Liver (tissue), 3 donors: ENCODE measurements at regions not wholly inside any gene's neighbourhood (a gene's known extent, or its start where the extent isn't known, plus 50 kb on each side); places are given as distances from the start of the nearest gene placed in this dataset.

Experiments used
- EGR1 ChIP-seq, 2 donors: IDR thresholded peaks; 2 replicates each; pipeline ENCODE4 v1.6.1; 2016 to 2018; ENCODE audit warnings: antibody characterized with exemption in 2 of 2, low read depth in 2 of 2
- FOXA1 ChIP-seq: IDR thresholded peaks from 2 replicates; pipeline ENCODE4 v1.6.1; 2016; ENCODE audit warnings: antibody characterized with exemption
- GABPA ChIP-seq, 2 donors: IDR thresholded peaks in 1 of 2; conservative IDR thresholded peaks in 1 of 2; 2 replicates each; pipeline ENCODE4 v1.6.1; 2016; ENCODE audit warnings: antibody characterized with exemption in 2 of 2, mild to moderate bottlenecking in 1 of 2, moderate library complexity in 1 of 2
- JUND ChIP-seq, 2 donors: IDR thresholded peaks; 2 replicates each; pipeline ENCODE4 v1.6.1; 2016; ENCODE audit warnings: antibody characterized with exemption in 2 of 2
- RAD21 ChIP-seq, 2 donors: IDR thresholded peaks; 2 replicates each; pipeline ENCODE4 v1.6.1; 2016; ENCODE audit warnings: antibody characterized with exemption in 2 of 2, mild to moderate bottlenecking in 2 of 2
- RXRA ChIP-seq, 2 donors: IDR thresholded peaks; 2 replicates each; pipeline ENCODE4 v1.6.1; 2017 to 2018; ENCODE audit warnings: antibody characterized with exemption in 2 of 2, mild to moderate bottlenecking in 1 of 2
- SP1 ChIP-seq: IDR thresholded peaks from 2 replicates; pipeline ENCODE4 v1.6.1; 2018; ENCODE audit warnings: antibody characterized with exemption, mild to moderate bottlenecking
- YY1 ChIP-seq: IDR thresholded peaks from 2 replicates; pipeline ENCODE4 v1.6.1; 2016; ENCODE audit warnings: antibody characterized with exemption, mild to moderate bottlenecking
- TF ChIP-seq, protein P1 (sequence below): fragments of 150-350 bp; IDR thresholded peaks from 2 replicates; pipeline ENCODE4 v1.5.1; 2017; ENCODE audit warnings: improper control_type of control experiment, low read depth, low read length; ENCODE audit not compliant: missing input control
- TF ChIP-seq, protein P2 (sequence below): IDR thresholded peaks from 2 replicates; pipeline ENCODE4 v1.6.1; 2016; ENCODE audit warnings: antibody characterized with exemption
- TF ChIP-seq, protein P3 (sequence below): IDR thresholded peaks from 2 replicates; pipeline ENCODE4 v1.6.1; 2016; ENCODE audit warnings: antibody characterized with exemption
- TF ChIP-seq, protein P4 (sequence below): IDR thresholded peaks from 2 replicates; pipeline ENCODE4 v1.6.1; 2016; ENCODE audit warnings: antibody characterized with exemption
- TF ChIP-seq, protein P5 (sequence below): IDR thresholded peaks from 2 replicates; pipeline ENCODE4 v1.6.1; 2016; ENCODE audit warnings: antibody characterized with exemption, mild to moderate bottlenecking
- donor health status: healthy.
- donor health status: healthy.

DNA sequence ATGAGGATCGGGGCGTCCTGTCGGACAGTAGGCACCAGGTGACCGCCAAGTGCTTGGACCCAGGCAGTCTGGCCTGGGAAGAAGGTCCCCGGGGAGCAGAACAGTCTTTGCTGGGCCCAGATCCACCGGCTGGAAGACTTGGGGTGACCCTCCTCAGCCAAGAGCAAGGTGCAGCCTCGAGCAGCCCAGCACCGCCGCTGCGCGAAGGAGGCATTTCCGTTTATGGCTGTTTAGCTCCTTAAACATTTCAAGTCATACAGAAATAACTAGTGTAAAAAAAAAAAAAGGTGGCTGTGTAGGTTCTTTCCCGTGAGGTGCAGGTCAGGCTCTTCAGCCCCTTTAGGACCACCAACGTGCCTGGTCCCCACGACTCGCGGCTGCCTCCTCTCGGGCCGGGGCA, 370.2 kb downstream of the CMPK2 start:
- TF ChIP-seq, protein P1, sequence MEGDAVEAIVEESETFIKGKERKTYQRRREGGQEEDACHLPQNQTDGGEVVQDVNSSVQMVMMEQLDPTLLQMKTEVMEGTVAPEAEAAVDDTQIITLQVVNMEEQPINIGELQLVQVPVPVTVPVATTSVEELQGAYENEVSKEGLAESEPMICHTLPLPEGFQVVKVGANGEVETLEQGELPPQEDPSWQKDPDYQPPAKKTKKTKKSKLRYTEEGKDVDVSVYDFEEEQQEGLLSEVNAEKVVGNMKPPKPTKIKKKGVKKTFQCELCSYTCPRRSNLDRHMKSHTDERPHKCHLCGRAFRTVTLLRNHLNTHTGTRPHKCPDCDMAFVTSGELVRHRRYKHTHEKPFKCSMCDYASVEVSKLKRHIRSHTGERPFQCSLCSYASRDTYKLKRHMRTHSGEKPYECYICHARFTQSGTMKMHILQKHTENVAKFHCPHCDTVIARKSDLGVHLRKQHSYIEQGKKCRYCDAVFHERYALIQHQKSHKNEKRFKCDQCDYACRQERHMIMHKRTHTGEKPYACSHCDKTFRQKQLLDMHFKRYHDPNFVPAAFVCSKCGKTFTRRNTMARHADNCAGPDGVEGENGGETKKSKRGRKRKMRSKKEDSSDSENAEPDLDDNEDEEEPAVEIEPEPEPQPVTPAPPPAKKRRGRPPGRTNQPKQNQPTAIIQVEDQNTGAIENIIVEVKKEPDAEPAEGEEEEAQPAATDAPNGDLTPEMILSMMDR = no peak
- TF ChIP-seq RAD21 (IDR thresholded peaks at IDR 0.05) (no peak), FOXA1 (no peak), SP1 (no peak), EGR1 (IDR thresholded peaks at IDR 0.05; ENCODE audit: low read depth in 2 of 2) (no peak), JUND (IDR thresholded peaks at IDR 0.05) (no peak), GABPA (IDR thresholded peaks at IDR 0.05 in 1 of 2, conservative IDR thresholded peaks at IDR 0.05 in 1 of 2) (no peak), YY1 (no peak), RXRA (IDR thresholded peaks at IDR 0.05) (no peak)
- TF ChIP-seq, protein P2, sequence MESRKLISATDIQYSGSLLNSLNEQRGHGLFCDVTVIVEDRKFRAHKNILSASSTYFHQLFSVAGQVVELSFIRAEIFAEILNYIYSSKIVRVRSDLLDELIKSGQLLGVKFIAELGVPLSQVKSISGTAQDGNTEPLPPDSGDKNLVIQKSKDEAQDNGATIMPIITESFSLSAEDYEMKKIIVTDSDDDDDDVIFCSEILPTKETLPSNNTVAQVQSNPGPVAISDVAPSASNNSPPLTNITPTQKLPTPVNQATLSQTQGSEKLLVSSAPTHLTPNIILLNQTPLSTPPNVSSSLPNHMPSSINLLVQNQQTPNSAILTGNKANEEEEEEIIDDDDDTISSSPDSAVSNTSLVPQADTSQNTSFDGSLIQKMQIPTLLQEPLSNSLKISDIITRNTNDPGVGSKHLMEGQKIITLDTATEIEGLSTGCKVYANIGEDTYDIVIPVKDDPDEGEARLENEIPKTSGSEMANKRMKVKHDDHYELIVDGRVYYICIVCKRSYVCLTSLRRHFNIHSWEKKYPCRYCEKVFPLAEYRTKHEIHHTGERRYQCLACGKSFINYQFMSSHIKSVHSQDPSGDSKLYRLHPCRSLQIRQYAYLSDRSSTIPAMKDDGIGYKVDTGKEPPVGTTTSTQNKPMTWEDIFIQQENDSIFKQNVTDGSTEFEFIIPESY = no peak
- TF ChIP-seq, protein P3, sequence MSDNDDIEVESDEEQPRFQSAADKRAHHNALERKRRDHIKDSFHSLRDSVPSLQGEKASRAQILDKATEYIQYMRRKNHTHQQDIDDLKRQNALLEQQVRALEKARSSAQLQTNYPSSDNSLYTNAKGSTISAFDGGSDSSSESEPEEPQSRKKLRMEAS = no peak
- TF ChIP-seq, protein P4, sequence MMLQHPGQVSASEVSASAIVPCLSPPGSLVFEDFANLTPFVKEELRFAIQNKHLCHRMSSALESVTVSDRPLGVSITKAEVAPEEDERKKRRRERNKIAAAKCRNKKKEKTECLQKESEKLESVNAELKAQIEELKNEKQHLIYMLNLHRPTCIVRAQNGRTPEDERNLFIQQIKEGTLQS = no peak
- TF ChIP-seq, protein P5, sequence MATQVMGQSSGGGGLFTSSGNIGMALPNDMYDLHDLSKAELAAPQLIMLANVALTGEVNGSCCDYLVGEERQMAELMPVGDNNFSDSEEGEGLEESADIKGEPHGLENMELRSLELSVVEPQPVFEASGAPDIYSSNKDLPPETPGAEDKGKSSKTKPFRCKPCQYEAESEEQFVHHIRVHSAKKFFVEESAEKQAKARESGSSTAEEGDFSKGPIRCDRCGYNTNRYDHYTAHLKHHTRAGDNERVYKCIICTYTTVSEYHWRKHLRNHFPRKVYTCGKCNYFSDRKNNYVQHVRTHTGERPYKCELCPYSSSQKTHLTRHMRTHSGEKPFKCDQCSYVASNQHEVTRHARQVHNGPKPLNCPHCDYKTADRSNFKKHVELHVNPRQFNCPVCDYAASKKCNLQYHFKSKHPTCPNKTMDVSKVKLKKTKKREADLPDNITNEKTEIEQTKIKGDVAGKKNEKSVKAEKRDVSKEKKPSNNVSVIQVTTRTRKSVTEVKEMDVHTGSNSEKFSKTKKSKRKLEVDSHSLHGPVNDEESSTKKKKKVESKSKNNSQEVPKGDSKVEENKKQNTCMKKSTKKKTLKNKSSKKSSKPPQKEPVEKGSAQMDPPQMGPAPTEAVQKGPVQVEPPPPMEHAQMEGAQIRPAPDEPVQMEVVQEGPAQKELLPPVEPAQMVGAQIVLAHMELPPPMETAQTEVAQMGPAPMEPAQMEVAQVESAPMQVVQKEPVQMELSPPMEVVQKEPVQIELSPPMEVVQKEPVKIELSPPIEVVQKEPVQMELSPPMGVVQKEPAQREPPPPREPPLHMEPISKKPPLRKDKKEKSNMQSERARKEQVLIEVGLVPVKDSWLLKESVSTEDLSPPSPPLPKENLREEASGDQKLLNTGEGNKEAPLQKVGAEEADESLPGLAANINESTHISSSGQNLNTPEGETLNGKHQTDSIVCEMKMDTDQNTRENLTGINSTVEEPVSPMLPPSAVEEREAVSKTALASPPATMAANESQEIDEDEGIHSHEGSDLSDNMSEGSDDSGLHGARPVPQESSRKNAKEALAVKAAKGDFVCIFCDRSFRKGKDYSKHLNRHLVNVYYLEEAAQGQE = no peak
